NCI-H1105 treated with DMSO at 0.1 percent for 48 hours (cell line): ENCODE measurements at regions not wholly inside any gene's neighbourhood (a gene's known extent, or its start where the extent isn't known, plus 50 kb on each side); places are given as distances from the start of the nearest gene placed in this dataset.

ENCODE experiments used
- DNase-seq: peaks from one replicate; lab custom pipeline; 2025; lab: John Stamatoyannopoulos, UW

DNA sequence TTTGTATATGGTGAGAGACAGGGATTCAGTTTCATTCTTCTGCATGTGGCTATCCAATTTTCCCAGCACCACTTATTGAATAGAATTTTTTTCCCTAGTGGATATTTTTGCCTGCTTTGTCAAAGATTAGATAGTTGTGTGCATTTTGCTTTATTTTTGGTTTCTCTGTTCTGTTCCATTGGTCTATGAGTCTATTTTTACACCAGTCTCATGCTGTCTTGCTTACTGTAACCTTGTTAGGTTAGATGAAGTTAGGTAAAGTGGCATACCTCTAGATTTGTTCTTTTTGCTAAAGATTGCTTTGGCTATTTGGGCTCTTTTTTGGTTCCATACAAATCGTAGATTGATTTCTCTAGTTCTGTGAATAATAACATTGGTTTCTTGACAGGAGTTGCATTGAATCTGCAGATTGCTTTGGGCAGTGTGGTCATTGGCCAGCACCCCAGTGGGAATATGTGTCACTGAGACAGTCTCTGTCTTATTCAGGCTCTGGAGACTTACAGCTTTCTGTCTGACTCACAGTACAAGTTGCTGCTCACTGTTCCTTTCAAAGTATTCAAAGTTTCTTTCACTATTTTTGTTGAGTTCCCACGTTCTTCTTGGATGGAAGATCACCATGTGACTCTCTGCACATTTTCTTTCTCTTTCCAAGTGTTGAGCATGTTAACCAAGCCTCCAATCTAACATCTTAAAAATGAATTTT lies 709.1 kb downstream of the CDH11 start:
- DNase-seq, result no peak

DNA sequence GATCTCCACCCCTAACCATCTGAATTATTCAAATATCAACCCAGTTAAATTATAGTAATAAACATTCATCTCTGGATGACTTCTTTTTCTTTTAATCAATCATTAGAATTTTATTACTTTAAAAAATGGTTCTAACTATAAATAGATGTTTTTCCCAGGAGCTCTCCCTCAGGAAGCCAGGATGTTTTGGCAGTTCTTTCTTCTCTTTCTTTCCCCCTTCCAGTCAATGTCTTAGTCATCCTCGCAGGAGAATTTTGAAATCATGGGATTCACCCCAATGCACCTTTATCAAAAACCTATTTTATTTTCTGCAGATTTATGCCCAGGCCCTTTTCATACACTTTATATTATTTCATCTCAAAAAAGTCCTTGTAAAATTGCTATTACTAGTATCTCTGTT lies 711.6 kb downstream of the CDH11 start:
- no peak for DNase-seq

DNA sequence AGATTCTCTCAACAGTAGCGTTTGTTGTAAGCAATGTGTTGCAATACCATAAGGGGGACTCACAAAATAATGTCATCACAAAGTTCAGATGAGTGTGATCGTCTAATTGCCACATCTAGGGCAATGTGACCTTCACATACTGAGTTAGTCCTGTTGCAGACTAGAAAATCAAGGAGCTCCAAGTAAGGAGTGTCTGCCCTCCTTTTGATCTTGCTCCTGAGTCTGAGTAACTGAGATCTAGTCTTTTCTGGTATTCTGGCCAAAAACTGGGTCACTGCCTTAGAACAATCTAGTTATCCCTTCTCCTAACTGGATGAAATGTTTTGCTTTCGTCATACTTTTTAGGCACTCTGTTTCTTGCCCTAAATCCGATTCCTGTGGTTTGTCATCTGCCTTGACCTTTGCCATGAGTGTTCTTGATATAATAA lies 712.1 kb downstream of the CDH11 start:
- no peak for DNase-seq

DNA sequence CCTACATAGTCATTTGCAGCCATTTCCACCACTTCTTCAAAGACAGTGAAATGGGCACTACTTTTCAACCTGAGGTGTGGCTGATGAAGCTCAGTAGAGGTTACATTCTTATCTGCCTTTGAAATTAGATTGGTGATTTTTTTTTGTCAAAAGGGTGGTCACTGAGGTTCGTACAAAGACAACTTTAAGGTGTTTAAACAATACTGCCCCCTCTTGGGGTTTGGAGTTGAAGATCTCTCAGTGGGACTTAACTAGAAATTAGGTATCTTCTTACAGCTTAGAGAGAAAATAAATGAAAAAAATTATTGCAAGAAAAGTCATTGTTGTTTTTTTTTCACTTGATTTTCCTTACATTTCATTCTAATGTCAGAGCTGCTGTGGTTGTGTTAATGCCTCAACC lies 713.2 kb downstream of the CDH11 start:
- DNase-seq, result no peak

DNA sequence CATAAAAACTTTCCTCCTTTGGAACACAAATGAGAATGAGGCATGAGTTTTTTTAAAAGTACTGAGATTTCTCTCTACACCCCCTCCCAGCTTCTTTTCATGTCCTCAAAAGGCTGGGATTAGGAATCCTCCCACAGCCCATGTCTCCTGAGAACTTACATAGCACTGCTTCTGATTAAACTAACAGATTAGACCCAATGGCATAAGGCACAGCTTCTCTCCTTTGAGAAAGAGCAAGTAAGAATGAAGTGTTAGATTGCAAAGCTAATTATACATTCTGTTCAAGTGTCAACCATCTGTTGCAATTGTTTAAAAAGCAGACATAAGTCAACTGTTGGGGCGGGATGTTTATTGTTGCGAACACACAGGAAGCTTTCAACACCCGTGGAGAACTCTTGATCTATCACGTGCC lies 715.1 kb downstream of the CDH11 start:
- DNase-seq, result no peak

DNA sequence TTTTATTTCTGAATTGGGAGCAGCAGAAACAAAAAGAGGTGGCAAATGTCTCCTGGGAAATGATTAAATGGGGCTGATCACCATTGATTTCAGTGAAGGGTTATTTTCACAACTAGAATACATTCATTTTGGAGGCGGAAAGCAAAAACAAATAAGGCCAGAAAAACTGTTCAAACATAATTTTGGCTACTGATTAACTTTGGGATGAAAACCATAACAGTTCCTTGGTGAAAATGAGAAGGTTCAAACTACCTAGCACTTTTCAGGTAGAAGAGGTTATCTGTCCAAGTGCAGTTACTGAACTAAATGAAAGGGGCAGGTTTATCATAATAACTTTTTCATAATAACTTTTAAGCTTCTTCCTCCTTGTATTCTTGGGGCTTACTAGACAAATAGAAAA lies 718.5 kb downstream of the CDH11 start:
- no peak for DNase-seq

DNA sequence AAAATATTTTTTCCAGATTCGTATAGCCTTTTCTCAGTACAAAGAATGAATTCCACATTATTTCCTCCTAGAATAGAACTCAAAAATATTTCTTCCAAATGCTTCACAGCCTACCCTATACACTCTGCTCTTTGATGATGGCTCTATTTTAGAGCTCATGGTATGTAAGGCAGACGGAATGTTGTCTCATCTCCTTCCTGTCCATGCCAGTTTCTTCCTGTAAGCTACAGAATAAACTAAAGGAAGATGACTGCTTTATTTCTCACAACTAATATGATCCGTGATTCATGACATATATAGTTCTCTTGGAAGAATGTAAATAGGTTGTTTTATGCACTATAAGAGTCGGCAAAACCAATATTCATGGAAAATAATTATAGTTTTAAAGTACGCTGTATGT lies 723.1 kb downstream of the CDH11 start:
- DNase-seq, result no peak

DNA sequence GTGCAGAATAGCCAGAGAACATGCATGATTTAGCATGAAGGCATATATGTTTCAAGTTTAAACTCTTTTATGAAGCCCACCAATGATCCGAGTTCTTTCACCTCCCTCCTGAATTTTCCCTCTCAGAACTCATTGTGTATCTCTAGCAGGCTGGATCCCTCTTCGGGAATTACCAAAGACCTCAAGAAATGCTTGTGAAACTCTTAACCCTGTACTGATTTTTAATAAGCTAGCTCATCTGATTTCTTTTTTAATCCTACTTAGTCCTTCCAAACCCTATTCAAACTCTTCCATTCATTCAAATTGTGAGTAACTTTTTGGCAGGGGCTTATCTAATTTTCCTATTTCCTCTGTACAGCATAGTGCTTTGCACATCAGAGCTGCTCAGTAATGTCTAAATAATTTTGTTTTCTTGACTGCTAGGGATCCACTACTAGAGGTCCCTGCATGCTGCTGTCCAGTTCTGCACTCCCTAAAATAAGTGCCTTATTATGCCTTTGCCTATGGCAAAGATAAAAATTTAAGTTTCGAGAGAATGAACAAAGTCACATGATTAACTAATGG lies 723.8 kb downstream of the CDH11 start:
- DNase-seq, result no peak

DNA sequence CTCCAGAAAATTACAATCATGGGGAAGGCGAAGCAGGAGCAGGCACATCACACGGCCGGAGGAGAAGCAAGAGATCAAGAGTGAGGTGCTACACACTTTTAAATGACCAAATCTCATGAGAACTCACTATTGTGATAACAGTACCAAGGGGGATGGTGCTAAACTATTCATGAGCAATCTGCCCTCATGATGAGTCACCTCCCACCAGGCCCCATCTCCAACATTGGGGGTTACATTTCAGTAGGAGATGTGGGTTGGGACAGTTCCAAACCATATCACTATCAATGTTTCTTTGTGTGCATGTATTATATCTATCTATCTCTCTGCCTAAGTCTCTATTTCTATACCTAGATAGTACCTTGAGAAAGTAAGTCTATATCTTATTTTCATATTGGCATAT lies 724.8 kb downstream of the CDH11 start:
- no peak for DNase-seq

DNA sequence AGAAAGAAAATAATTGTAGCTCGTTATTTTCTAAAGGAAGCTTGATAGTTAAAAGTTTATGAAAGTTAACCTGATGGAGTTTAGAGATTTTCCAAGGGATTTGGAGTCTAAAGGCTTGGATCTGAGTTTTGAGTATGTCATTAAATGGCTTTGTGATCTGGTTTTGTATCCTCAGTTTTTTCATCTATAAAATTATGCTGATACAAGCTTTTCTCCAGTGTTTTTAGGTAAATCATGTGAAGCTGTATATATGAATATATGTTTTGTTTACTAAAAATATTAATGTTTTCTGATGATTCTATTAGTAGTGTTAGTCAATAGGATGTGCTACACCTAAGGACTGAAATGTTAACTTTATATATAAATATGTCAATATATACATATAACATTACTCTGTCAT lies 727.8 kb downstream of the CDH11 start:
- no peak for DNase-seq

DNA sequence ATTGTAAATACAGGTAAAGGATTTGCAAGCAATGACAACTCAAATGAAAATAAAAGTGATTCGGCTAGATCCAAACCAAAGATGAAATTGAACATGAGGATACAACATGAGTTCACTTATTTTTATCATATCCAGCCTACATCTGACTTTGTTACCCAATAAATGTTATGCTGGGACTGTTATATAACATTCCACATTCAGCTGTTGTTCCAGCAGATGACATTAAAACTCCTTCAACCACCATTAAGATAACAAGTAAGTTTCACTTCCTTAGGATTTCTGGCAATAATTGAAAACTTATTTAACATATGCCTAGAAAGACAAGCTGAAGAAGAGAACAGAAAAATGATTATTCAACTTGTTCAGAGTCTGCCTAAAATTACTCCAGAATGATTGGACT lies 729.4 kb downstream of the CDH11 start:
- DNase-seq, result no peak

DNA sequence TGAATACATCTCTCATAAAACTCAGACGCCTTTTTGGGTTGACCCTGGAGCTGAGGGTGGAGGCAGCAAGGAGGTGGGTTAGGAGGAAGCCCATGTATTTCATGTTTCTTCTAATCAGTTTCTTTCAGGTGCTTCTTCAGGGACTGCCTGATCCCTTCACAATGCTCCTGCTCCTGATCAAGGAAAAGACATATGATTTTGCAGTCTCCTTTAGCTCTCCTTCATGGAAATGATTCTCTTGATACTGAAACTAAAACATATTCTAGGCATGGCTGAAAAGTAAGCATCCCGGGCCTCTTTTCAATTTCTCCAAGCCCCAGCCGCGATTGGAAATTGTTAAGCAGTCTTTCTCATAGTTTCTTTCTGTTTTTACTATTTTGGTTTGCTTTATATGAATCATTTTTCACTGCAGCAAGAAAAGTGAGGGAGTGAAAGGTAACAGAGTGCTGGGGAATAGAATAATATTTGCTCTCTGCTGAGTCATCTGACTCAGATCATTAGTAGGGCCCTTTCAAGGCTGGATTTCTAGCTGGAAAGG lies 730.7 kb downstream of the CDH11 start:
- no peak for DNase-seq

DNA sequence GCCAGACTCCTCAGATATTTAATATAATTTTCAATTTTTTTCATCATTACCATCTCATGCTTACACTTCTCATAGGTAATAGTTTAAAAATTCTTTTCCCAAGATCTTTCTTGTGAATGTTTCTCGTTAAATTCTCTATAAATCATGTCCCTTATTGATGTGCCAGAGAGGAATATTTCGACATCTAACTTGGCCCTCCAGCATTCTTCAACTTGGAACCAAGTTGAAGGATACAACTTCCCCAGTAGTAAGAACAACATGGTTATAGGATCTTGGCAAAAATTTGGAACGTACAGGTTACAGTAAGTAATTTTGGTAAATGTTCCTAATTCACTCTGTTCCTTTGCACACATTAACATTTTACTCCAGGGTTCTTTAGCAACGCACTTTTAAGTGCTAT lies 731.8 kb downstream of the CDH11 start:
- no peak for DNase-seq

DNA sequence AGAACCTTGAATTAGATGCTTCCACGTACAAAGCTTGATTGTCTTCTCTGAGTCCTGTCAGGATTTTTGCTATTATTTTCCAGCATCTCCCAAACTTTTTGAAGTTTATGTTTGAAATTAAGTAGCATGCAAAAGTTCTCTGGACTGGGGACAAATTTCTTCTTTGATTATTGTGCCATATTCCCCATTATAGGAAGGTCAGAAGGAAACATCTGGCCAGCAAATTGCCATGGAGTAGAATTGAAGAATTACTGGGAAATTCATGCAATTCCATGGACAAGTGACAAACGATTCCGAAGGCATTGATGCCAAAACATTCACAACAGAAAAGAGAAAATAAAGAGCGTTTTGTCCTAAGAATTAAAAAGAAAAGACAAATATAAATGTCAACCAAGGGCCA lies 737.2 kb downstream of the CDH11 start:
- no peak for DNase-seq

DNA sequence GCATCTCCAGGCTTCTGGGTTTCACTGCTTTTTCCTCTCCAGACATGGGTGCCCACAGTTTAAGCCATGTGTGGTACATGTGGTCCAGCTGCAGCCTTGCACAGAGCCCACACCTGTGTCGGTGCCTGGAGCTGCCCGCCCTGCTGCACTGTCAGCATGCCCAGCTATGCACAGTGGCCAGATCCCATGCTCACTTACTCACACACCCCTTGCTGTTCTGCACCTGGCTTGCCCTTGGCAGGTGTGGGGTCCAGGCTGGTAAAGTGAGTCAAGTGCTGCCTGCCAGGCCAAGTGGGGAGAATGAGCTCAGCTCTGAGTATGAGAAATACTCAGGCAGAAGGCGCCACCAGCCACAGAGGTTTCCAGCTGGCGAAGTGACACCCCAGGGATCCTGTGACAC lies 739.9 kb downstream of the CDH11 start:
- DNase-seq, result no peak

DNA sequence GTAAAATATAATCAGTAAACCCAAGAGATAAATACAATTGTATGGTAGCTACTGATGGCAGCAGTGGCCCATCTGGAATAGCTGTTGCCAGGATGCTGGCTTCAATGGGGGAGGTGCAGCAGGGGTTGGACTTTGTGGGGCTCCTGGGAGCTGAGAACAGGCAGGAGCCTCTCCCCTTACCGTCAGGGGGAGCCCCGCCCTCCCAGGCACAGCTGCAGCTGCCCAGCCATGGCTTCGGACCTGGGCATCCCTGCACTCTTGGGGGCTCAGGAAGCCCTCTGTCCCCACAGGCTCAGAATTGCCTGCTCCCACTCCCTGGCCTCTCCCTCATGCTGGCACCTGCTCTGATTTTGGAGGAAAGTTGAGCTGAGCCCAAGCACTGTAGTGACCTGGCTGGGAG lies 741.1 kb downstream of the CDH11 start:
- no peak for DNase-seq

DNA sequence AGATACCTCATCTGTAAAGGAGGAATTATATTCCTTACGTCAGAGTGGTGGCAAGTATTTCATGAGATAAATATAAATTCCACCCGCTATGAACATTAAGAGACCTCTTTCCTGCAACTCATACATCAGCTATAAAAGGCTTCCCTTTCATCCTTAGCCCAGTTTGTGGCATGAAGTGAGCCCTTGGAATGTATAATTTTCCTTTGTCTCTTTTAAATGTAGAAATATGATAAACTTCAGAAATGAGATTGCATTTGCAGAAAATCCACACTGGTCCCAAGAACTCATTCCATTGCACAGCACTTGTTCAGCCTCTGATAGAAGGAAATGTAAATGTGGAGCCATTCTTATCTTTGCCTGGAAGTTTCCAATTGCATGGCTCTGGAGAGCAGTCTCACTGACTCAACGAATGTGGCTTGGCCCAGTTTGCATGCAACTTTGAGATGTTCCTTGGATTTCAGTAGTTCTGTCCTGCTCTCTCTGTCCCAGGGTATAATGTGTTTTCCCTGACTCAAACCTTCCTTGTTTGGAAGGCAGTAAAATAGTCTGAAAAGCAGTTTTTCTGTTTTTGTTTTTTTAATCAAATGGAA lies 746.4 kb downstream of the CDH11 start:
- DNase-seq, result no peak

DNA sequence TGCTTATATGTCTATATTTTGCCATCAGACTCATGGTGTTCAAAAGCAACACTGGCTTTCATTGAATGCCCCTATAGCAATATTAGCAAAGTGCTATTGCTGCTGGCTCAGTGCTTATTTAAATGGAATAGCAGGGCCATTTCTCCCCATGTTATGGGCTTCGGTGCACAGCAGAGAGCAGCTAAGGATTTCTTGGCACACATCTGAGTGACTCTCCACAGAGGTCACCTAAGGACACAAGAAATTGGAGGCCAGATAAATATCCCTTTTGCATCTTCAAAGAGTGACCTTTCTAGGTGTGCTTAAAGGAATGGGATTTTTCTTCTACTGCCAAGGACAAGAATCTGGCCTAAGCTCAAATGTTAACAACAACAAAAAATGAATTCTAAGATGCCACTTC lies 751.8 kb downstream of the CDH11 start:
- no peak for DNase-seq

DNA sequence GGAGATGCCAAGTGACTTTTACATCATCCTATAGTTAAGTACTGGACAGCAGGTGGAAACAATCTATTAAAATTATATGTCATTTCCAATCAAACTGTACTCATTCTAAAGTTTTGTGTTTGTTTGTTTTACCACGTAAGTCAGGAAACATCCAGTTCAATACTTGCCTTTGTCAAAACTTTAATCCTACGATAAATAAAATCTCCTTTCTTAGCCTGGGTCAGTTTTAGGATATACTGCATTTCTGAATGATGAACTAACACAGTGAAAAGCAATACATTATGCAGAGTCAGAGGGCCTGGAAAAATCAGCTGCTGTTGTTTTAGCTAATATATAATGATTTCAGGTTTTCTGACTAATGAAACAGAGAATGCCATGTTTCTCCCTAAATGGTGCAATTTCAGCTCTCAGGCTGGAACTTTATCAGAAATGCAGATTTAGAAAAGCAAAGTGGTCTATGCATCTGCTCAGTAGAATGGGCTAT lies 756.4 kb downstream of the CDH11 start:
- DNase-seq, result no peak

DNA sequence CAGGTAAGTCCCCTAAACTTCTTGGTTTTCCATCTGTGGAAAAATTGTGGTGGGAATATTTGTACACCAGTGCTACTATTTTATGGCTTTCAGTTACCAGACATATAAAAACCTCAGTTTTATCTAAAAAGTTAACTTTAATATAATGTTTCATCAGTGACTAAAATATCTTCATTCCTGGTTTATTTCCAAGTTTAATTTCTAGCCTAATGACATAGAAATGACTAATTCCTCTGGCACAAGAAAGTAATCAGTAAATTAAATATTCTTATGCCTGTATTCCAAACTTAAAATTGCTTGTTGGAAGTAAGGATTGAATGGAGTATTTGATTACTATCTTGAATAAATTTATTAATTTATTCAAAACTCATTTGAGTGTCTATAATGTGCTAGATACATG lies 757.0 kb downstream of the CDH11 start:
- no peak for DNase-seq

DNA sequence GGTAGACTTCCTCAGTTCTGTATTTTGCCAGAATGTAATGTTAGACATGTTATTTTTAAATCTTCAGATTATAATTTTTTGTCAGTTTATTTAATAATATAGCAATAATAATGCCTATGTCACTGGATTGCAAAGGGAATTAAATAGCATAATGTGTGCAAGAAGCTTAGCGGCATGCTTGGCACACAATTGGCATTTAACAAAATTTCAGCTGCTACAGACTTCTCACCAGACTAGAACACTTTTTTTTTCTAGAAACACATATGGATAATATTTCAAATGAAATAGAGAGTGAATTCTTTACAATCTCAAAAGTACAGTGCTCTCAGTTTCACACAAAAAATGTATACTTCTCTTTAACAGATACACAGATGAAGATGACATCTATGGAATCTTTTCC lies 757.4 kb downstream of the CDH11 start:
- DNase-seq, result no peak

DNA sequence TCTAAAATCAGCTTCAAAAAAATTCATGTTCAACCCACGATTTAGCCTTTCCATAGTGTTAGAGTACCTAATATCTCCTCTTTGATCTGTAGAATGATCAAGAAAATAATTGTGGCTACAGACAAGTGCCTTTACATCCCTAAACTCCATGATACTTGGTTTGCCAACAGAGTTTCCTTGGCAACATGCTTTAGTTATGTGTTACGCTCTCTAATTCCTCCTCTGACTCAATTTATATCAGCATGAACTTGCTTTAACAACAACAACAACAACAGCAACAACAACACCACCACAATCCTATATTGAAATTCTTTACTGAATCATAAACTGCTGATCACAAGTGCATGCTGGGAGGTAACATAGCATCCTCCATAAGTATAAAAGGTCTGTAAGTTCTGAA lies 757.8 kb downstream of the CDH11 start:
- no peak for DNase-seq

DNA sequence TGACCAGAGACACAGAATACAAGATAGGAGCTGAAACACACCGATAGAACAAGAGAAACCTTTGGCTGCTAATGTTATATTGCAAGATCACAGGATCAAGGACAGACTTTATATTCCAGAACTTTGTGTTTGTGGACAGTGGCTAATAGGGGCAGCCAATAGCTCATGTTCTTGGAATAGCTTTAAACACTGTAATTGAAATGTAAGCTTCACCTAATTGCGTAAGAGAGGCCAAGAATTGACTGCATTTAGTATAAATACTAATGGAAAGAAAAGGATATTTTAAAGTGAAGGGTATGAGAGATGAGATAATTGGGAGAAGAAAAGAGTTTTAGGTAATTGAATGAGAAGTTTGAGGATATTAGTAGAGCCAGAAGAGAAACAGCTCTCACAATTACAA lies 758.8 kb downstream of the CDH11 start:
- DNase-seq, result no peak

DNA sequence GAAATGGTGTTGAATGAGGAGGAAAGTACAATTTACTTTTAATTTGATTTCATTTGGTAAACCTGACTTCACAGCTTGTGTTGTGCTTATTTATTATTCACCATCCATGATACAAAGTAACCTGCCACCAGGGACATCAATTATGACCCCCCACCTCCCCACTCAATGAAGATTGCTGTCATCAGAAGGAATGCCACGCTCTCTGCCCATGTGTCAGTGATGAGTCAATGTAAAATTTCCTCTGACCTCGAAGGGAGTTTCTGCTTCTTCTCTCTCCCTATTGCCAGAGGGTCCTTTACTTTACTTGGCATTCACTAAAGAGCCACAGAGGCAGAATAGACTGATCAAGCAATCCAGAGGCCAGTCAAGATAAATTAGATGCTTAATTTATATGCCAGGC lies 759.7 kb downstream of the CDH11 start:
- DNase-seq, result no peak
